HG02759 (cell line): ENCODE measurements at regions not wholly inside any gene's neighbourhood (a gene's known extent, or its start where the extent isn't known, plus 50 kb on each side); places are given as distances from the start of the nearest gene placed in this dataset.
"Not testable (repeated sequence)": the region's sequence is repeated elsewhere in the genome, so short reads cannot be mapped to it uniquely, and the experiment has no call there.

ENCODE experiments used
- ATAC-seq: cut with Tn5 transposase; IDR thresholded peaks from one replicate; pipeline ENCODE4 v1.9.1; 2021; ENCODE audit warnings: mild to moderate bottlenecking, moderate library complexity; ENCODE audit not compliant: unreplicated experiment

DNA sequence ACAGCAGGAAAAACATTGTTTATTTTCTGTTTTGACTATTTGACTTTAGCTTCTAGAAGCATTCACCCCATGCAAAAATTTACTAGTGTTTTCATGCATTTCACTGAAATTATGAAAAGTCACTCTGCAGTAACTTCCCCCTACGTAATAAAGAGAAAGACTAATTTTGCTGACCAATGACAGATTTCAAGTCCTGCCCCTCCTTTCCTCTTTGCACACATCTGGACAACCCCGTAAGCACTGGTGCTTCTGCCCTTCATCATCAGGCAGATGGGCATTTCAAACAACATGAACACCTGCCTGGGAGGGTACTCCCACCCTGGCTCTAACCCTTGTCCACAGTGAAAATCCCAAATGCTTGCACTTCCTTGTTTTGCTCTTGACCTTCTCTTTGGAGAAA lies 815.0 kb upstream of the ID2 start:
- no peak for ATAC-seq

DNA sequence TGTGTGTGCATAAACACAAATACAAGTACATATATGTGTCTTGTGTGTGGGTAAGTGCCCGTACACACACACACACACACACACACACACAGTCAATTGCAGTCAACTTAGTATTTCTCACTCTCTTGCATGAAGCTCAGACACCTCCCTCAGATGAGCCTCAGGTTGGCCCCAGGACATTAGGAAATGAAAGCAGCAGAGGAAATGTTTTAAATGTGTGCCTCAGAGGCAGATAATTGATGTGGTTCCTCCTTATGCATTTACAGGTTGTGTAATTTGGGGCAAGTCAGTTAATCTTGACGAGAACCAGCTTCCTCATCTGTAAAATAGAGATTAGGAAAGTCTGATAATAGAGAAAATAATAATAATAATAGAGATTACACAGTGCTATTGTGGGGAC lies 814.0 kb upstream of the ID2 start:
- no peak for ATAC-seq

DNA sequence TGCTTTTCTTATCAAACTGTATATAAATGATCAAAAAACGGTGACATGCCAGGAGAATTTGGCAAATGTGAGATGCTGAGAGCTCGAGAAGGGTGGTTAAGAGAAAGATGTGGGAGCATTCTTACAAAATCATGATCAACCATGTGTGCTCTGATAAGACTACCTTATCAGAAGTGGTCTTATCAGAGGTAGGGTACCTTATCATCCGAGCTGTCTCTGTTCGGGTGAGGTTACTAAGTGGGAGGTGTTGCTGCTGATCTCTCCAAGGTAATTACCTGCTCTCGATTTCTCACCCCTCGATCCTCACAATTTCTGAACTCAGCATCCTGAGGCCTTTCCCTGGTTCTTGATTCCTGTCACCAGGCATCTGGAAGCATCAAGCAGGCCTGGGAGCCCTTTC lies 813.0 kb upstream of the ID2 start:
- ATAC-seq: no peak

DNA sequence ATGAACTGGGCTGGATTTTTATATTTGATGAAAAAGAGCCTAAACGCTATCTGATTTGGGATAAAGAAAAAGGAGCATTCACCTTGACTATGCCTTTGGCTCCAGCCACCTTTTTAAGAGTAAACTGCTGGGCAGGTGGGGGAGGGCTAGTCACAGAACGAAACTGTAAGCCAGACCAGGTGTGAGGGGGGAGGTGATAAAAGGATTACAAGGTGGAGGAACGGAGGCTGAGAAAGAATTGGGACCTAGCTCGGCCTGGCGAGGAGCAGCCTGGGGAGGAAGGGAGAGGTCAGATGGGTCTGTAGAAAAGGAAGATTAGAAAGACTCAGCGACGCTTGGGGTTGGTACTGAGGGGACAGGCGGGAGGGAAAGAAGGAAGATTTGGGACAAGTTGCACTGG lies 805.4 kb upstream of the ID2 start:
- ATAC-seq: not testable (repeated sequence)

DNA sequence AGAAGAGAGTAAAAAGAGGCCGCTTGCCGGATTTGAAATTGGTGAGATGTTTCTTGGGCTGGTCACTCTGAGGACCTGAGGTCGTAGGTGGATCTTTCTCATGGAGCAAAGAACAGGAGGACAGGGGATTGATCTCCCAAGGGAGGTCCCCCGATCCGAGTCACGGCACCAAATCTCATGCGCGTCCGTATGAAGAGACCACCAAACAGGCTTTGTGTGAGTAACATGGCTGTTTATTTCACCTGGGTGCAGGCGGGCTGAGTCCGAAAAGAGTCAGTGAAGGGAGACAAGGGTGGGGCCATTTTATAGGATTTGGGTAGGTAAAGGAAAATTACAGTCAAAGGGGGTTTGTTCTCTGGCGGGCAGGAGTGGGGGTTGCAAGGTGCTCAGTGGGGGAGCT lies 803.6 kb upstream of the ID2 start:
- ATAC-seq: not testable (repeated sequence)

DNA sequence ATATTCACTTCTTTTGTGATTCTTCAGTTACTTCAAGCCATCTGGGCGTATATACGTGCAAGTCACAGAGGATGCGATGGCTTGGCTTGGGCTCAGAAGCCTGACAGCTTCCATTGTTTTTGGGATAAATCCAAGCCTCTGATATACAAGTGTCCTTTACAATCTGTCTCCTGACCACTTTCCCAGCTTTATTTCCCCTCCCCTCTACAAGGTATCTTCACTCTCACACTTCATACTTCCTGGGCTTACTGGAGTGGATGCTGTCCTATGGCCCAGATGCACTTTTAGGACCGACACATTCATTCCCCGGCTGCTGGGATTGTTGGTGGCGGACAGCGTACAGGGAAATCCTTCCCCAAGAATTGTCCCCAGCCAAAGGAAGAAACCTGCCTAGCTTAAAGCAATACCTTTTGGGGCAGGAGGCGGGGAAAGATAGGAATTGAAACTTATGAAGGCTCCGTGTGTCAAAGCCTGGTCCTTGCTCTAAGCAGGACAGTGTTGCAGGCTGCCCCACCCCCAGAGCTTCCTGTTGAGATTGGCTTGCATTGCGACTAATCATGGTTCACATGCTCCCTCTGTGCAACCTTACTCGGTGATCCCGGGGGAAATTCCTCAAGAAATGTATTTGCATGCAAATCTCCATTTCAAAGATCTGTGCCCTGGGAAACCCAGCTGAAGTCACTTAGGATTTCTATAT lies 802.9 kb upstream of the ID2 start:
- no peak for ATAC-seq

DNA sequence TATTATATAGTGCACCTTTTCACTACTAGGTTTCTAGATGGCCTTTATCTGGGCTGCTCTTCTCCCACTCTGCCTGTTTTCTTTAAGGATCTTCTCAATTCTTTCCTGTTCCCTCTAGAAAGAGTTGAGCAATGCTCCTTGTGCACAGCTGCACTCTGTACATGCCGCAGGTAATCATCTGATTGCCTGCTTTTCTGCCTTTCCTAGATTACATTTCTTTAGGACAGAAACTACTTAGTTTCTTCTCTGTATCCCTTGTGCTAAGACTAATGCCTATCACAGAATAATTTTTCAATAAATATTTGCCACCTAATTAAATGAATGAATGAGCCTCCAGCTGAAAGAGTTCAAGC lies 802.4 kb upstream of the ID2 start:
- no peak for ATAC-seq

DNA sequence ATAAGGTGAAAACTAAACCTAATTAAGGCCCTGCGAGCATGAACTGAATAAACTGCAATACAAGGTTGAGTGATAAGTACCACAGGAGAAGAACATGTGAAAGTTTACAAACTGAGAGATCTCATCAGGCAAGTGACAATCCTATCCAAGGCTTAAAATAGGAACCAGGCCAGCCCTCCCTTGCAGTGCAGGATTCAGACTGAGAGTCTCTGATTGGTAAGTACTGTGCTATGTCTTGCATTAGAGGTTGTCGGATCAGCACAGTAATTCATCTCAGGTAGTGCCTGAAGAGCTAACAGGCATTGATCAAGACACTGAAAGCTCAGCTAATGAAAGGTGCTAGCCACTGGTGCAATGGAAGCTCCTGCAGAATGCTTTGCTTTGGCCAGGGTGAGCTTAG lies 801.7 kb upstream of the ID2 start:
- ATAC-seq: no peak

DNA sequence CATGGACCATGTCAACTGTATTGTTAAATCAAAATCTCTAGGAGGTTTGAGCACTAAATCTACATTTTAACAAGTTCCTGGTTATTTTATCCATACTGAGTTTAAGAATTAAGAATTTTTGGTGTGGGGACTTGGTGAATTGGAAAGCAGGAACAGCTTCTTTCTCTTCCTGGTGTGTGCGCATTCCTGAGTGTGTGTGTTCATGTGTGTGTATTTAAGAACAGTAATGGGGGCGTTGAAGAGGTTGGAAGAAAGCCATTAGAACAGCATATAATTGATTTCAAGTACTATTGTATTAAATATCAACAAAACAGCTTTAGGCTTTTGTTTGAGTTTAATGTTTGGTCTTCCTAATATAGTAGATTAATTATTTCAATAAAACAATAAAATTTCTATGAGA lies 801.3 kb upstream of the ID2 start:
- no peak for ATAC-seq

DNA sequence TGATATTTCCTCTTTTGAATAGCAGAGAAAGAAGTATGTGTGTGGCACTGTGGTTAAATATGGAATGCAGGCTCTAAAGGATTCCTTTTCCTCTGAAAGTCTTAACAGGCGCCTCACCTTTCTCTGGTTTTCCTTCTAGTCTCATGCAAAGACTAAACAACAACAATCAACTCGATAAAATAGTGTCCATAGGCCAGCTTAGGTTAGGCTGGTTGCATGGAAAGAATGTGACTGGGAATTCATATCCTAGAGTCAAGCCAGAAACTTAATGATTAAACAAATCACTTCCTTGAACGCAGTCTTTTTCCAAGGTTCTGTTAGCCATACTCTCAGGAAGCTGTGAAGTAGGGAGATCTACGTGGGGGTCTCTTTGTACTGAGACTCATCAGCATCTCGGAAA lies 800.8 kb upstream of the ID2 start:
- ATAC-seq: no peak

DNA sequence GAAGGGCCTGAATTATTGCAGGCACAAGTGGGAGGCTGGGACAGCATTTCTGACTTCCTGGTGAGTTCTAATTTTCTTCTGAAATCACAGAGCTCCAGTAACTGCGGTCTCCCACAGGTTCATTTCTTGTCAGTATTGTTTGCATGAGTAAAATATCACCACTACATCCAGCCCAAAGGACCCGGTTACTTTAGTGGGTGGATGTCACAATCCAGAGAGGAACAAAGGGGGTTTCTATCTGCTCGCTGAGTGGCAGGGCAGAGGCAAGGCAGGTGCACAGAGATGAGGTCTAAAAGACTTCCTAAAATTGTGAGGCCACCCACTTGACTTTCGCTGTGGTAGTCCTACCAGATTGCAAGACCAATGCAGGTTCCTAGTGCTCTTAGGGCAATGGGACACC lies 800.4 kb upstream of the ID2 start:
- ATAC-seq: peak; percentile 42

DNA sequence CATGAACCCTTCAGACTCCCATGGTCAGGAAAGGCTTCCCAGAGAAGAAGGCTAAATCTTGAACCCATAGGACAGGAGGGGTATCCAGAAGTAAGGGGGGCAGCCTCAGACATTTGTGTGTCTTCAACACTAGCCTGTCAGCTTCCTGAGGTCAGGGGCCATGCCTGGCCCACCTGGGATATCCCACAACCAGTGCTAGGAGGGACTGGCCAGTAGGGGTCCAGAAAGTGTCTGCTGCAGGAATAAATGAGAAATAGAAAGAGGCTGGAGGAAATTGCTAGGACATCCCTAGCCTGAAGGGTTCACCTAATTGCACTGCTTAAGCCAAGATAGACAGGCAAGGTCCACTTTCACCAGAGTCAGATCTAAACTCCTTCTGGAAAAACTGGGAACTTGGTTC lies 799.6 kb upstream of the ID2 start:
- no peak for ATAC-seq

DNA sequence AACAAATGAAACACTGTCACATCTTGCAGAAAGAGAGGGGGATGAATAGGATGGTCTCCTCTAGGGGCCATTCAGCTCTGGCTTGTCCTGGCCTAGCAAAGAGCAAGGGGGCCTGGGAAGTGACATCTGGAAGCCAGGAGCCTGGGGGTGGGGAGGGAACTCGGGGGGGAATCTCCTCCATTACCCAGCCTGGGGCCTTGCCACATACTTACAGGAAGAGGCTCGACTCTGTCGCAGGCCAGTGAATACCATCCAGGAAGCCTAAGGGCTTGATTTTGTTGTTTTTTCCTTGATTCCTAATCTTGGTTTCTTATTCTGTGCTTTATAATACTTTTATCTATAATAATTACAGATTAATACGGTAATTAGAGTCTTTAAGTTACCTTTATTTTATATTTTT lies 797.5 kb upstream of the ID2 start:
- no peak for ATAC-seq

DNA sequence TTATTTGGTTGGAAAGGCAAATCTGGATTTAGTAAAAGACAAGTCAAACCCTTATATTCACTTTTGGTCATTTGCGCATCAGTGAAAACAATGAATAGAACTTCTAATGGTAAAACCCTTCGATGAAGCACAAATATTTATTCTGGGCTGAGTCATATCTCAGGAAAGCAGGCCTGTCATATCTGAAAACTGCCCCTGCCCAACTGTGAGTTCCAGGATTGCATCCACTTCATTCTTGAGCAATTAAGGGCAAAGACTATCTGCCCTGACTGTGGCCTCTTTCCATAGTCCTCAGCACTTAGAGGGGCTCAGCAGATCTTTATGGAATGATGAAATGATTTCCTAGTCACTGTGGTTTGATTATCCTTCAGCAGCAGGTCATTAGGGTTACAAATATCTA lies 795.2 kb upstream of the ID2 start:
- ATAC-seq: no peak

DNA sequence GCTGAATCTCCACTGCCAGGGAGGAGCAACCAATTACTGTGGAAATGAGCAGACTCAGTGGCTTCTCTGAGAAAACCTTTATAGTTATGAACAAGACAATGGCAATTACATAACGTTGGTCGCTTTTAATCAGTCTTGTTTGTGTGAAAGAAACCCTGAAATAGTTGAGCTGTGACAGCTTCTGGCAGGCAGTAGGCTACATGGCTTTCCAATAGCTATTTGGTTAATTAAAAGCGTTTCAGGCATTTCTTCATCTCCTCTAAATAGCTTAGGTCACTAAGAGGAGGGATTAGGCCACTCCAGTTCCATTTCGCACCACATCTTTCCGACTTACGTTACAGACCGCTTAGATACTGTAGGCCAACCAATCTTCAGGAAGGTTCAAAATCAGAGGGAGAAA lies 794.4 kb upstream of the ID2 start:
- no peak for ATAC-seq

DNA sequence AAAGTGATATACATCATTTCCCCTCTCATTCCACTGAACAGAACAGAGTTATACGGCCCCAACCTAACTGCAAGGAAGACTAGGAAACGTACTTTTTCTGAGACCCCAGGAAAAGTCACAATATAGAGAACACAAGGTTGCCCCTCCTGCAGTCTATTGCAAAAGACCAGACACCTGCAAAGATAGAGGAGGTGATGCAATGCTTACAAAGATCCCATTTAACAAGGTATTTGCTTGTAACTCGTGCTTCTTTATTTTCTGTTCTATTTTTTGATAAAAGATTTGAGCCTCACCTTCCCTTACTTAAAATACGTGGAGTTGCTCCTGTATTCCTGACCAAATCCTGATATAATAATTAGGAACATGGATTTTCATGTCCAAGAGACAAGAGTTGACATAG lies 793.0 kb upstream of the ID2 start:
- no peak for ATAC-seq

DNA sequence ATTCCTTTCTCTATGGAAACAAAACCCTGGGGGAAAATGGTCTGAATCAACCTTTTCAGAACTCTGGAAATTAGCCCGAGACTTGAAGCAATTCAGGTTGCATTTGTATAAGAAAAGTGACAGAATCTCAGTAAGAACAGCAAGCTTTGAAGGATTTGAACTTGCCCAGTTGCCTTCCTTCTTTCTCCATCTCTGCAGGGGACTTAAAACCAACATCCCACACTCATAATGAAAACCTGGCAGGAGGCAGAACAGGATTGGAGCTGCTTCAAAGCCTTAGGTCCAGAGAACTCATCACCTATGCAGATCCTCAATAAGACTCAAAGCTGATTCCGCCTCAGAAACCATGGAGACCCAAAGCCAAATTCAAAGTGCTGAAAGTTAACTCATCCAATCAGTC lies 790.5 kb upstream of the ID2 start:
- no peak for ATAC-seq

DNA sequence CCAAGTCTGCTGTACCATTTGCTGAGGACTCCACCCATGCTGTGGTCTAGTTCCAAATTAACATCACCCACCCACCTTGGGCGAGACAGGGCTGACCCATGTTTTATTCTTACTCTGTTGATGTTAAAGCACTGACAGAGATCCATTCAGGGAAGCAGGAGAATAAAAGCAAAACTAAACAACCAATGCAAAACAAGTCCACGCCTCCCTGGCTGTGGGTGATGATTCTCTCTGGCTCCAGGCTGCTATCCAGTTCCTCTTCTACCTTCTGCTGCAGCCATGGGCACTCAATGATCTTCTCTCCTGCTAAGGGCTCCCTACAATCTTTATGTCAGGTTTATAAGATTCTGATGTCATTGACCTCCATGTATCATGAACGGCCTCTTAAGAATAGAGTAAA lies 786.6 kb upstream of the ID2 start:
- ATAC-seq: no peak

DNA sequence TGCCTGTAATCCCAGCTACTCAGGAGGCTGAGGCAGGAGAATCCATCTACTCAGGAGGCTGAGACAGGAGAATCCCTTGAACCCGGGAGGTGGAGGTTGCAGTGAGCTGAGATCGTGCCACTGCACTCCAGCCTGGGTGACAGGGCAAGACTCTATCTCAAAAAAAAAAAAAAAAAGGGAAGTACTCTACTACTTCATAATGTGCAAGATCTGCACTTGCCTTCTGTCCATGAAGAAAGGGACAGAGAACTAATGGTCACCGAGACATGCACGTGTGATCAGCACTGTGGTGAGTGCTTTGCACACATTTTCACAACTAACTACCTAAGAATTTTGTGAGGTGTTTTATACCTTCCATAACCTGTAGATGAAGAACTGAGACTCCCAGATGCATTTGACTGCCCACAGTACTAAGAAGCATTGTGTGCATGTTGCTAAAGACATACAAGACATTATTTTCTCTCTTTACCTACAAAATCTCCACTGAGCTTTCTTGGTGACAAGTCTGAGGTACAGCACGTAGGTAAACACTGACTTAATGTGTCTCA lies 784.8 kb upstream of the ID2 start:
- no peak for ATAC-seq

DNA sequence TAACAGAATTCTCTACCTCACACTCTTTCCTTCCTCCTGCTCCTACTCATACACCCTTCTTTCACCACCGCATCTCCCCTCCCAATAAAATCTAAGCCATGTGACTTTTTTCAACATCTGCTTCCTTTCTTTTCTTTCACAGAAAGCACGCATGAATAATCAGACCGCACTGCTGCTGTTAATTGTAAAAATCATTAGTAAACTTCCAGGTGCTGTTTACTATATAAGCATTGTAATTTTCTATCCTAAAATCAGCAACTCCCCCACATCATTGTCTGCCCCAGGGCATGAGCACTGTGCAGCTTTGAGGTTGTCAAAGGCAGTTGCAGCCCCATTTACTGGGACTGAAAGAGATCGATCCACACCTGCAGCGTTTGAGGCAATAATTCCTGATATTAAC lies 782.6 kb upstream of the ID2 start:
- no peak for ATAC-seq

DNA sequence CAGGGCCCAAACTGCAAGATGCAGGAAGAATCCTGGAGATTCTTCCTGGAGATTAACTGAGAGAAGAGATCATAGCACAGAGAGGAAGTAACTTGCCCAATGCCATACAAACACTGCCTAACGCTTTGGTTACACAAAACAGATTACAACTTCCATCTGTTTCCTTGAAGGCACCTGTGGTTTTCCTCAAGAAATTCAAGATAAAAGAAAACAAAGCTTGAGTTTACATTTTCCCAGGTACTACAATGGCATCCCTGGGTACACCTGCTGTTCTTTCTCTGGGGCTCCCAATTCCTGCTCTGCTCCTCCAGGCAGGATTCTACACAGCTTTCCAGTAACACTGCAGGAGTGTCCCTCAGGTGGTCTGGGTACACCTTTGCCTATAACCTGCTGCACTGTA lies 781.9 kb upstream of the ID2 start:
- no peak for ATAC-seq

DNA sequence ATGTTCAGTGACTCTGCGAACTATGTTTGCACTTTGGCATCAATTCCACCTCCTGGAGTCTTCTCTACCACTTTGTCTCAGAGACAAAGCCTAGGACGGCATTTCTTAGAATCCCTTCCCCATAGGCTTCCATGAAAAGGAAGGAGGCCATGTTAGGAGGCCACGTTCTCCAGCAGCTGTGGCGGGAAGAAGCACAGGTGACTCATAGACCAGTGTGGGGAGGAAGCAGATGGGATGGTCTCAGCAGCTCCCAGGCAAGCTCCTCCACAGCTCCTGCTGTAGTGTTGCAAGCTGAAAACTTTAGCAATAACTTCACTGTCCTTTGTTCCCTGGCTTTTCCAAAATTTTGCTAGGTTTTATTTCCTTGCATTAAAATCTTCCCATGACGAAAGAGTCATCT lies 781.3 kb upstream of the ID2 start:
- ATAC-seq: no peak

DNA sequence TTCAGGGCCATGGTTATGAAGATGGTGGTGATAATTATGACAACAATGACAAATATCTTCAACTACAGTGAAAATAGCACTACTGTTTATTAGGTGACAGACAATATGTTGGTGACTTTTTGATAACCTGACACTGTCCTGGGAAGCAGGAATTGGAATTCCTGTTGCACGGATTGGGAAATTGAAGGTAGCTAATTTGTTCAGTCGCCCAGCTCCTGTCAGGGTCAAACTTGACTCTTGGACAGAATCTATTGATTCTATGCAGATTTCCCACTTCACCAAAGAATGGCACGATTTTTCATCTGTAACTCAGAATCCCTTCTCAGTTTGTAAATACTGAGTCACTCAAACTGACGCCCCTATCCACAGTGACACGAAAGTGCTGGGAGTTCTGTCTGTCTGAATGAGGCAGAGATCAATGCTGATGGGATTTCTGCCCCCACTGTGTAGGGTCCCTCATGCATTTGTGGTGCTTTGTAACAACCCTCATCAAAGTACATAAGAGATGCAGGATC lies 779.5 kb upstream of the ID2 start:
- ATAC-seq: no peak
